GM12873 (cell line): ENCODE measurements at regions not wholly inside any gene's neighbourhood (a gene's known extent, or its start where the extent isn't known, plus 50 kb on each side); places are given as distances from the start of the nearest gene placed in this dataset.
A peak's percentile ranks its signal among the peaks of the same experiment; 100 is the strongest.

ENCODE experiments used
- TF ChIP-seq, protein P1 (sequence below): IDR thresholded peaks from 2 replicates; pipeline ENCODE4 v1.5.1; 2012; ENCODE audit warnings: low read depth, mild to moderate bottlenecking, moderate library complexity, low read length, control low read depth; ENCODE audit not compliant: insufficient read depth; ENCODE audit errors: missing control alignments

- TF ChIP-seq, protein P1, sequence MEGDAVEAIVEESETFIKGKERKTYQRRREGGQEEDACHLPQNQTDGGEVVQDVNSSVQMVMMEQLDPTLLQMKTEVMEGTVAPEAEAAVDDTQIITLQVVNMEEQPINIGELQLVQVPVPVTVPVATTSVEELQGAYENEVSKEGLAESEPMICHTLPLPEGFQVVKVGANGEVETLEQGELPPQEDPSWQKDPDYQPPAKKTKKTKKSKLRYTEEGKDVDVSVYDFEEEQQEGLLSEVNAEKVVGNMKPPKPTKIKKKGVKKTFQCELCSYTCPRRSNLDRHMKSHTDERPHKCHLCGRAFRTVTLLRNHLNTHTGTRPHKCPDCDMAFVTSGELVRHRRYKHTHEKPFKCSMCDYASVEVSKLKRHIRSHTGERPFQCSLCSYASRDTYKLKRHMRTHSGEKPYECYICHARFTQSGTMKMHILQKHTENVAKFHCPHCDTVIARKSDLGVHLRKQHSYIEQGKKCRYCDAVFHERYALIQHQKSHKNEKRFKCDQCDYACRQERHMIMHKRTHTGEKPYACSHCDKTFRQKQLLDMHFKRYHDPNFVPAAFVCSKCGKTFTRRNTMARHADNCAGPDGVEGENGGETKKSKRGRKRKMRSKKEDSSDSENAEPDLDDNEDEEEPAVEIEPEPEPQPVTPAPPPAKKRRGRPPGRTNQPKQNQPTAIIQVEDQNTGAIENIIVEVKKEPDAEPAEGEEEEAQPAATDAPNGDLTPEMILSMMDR, result no peak
Measured at GRCh38 chr1:90864681-90865080, 147.6 kb upstream of the BARHL2 start.

DNA sequence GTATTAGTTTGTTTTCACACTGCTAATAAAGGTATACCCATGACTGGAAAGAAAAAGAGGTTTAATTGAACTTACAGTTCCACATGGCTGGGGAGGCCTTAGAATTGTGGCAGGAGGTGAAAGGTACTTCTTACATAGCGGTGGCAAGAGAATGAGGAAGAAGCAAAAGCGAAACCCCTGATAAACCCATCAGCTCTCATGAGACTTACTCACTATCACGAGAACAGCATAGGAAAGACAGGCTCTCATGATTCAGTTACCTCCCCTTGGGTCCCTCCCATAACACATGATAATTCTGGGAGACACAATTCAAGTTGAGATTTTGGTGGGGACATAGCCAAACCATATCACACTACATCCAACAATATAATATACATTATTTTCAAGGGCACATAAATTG lies 145.7 kb upstream of the BARHL2 start:
- TF ChIP-seq, protein P1, result no peak

DNA sequence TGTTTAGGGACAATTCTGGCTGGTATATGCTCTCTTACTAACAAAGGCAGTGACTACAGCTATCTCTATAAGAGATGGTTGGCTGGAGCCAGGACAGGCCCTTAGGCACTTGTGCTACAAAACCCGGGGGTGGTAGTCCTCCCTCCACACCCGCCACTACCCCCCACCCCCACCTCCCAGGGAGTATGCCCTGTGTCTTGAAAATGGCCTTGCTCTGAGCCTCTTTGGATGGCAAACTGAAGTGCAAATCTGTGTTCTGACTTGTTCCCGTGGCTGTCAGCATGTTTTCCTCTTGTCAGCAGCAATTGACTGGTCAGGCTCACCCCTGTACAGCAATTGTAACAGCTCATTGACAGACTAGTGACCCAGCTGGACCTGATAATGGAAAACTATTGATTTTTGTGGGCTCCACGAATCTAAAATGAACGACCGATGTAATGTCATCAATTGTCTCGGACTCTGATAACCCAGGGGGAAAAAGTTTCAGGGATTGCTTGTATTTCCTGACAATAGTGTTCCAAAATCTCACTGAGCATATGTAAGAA lies 139.4 kb upstream of the BARHL2 start:
- TF ChIP-seq, protein P1, result no peak

- TF ChIP-seq, protein P1, result no peak
Measured at GRCh38 chr1:90854397-90854924, 137.4 kb upstream of the BARHL2 start.

DNA sequence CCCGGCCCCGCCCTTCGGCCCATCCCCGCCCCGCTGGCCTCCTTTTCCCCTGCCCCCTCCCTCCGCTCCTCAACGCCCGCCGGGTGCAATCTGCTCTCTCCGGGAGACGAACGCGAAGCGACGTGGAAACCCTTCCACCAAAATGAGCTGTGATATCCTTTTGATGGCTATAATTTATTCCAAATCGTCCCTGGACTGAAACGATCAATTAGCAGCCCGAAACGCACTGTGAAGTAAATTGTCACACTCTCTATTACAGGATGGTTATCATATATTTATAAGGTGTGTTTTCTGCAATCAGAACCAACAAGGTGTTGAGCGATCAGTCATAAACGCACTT lies 134.6 kb upstream of the BARHL2 start:
- TF ChIP-seq, protein P1, result no peak

GRCh38 chr1:90850898-90851710 lies 134.0 kb upstream of the BARHL2 start:
- TF ChIP-seq, protein P1, result peak; percentile 67

GRCh38 chr1:90850181-90850897 lies 133.2 kb upstream of the BARHL2 start:
- TF ChIP-seq, protein P1, result no peak
